ENCODE measurements at regions not wholly inside any gene's neighbourhood (a gene's known extent, or its start where the extent isn't known, plus 50 kb on each side); places are given as distances from the start of the nearest gene placed in this dataset.

DNA sequence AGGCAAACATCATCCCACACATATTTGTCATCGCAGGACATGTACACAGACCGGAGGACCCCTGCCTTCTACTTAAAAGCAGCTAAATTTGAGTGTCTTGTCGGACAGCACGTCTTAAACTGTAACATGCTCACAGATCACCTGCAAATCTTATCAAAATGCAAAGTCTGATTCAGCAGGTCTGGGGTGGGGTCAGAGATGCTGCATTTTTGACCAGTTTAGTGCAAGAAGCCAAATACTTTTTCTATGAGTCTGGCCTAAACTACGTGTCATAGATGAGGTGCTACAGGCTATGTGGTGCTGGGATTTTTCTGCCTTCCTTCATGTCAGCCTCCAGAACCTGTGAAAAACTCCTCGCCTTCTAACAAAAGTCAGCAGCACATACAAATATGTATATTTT is 178.8 kb upstream of the LHX5 start:
- H3K9me3 Mint-ChIP-seq (ENCODE audit: unreplicated experiment), result peaks cover 5% of the 10 kb centered on the region
- TF ChIP-seq, protein P1, sequence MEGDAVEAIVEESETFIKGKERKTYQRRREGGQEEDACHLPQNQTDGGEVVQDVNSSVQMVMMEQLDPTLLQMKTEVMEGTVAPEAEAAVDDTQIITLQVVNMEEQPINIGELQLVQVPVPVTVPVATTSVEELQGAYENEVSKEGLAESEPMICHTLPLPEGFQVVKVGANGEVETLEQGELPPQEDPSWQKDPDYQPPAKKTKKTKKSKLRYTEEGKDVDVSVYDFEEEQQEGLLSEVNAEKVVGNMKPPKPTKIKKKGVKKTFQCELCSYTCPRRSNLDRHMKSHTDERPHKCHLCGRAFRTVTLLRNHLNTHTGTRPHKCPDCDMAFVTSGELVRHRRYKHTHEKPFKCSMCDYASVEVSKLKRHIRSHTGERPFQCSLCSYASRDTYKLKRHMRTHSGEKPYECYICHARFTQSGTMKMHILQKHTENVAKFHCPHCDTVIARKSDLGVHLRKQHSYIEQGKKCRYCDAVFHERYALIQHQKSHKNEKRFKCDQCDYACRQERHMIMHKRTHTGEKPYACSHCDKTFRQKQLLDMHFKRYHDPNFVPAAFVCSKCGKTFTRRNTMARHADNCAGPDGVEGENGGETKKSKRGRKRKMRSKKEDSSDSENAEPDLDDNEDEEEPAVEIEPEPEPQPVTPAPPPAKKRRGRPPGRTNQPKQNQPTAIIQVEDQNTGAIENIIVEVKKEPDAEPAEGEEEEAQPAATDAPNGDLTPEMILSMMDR (IDR thresholded peaks at IDR 0.05), result no peak
- no peaks in the 10 kb centered on the region for H3K36me3 Mint-ChIP-seq (ENCODE audit: unreplicated experiment)
- no peak for DNase-seq (ENCODE audit: extremely low spot score, unreplicated experiment)
- no peaks in the 10 kb centered on the region for H3K4me1 Mint-ChIP-seq (ENCODE audit: unreplicated experiment)
- no peak overlapping the region for H3K27ac Mint-ChIP-seq (ENCODE audit: unreplicated experiment)
- H3K27me3 Mint-ChIP-seq (ENCODE audit: unreplicated experiment), result peaks cover 13% of the 10 kb centered on the region
- no peak overlapping the region for H3K4me3 Mint-ChIP-seq (ENCODE audit: unreplicated experiment)

DNA sequence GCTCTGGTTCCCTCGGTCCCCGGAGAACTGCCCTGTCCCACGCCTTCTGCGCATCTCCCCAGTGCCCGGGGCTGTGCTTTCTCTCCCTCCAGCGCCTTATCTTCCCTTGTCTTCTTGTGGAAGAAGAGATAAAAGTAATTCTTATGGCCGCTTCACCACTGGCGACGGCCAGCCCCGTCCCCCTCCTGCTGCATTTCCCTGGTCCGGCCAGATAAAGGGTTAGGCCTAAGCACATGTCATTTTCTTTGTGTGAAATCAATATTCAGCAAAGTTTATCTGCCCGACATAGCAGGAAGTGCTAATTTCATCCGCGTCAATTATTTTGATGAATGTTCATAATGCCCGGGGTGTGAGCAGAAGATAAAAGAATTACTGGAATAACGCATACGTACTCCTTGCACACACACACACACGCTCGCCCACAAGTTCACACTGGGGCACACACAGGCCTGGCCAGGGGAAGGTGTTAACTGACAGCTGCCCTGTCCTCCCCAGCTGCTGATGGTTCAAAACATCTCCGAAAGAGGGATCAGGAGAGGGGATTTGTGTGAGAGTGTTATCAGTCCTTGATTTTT is 177.7 kb upstream of the LHX5 start:
- Mint-ChIP-seq H3K36me3 (ENCODE audit: unreplicated experiment) (no peaks in the 10 kb centered on the region), H3K27me3 (ENCODE audit: unreplicated experiment) (peaks cover 20% of the 10 kb centered on the region), H3K4me1 (ENCODE audit: unreplicated experiment) (no peaks in the 10 kb centered on the region), H3K4me3 (ENCODE audit: unreplicated experiment) (no peak overlapping the region), H3K9me3 (ENCODE audit: unreplicated experiment) (peaks cover 5% of the 10 kb centered on the region), H3K27ac (ENCODE audit: unreplicated experiment) (no peak overlapping the region)
- DNase-seq (ENCODE audit: extremely low spot score, unreplicated experiment), result no peak
- TF ChIP-seq, protein P1 (IDR thresholded peaks at IDR 0.05), result no peak

DNA sequence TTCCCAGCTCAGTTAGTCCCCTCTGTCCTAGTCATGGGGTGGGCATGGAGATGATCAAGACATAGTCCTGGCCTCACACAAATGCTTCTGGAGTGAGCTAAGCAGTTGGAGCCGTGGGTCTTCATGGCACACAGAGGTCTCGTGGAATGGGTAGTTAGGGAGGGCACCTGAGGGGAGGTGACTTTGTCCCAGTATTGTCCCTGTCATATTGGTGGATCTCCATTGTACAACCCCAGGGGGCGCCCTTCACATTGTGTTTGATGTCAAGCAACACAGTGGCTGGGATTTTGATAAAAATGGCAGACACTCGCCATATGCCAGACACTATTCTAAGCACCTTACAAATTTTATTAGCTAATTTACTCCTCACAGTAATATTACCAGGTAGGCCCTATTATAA is 175.4 kb upstream of the LHX5 start:
- Mint-ChIP-seq H3K36me3 (ENCODE audit: unreplicated experiment) (no peaks in the 10 kb centered on the region), H3K4me1 (ENCODE audit: unreplicated experiment) (no peaks in the 10 kb centered on the region), H3K4me3 (ENCODE audit: unreplicated experiment) (no peak overlapping the region), H3K27ac (ENCODE audit: unreplicated experiment) (no peak overlapping the region), H3K27me3 (ENCODE audit: unreplicated experiment) (peaks cover 20% of the 10 kb centered on the region), H3K9me3 (ENCODE audit: unreplicated experiment) (no peaks in the 10 kb centered on the region)
- TF ChIP-seq, protein P1 (IDR thresholded peaks at IDR 0.05), result no peak
- DNase-seq (ENCODE audit: extremely low spot score, unreplicated experiment), result no peak

DNA sequence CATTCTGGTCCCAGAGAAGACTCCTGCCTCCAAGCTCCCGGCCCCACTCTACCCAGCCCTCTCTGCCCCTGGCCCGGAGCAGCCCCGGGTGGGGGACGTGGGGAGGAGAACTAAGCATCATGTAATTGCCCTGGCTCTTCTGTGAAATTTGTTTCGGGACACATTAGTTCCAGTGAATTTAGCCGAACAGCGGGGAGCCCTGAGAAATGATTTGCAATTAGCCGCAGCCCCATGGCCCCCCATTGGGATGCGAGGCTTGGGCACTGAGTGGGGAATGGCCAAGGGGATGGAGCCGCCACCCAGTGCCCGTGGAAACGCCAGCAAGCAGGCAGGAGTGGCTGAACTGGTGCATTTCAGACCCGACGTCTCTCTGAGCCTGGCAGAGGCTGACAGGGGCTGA is 173.9 kb upstream of the LHX5 start:
- Mint-ChIP-seq H3K36me3 (ENCODE audit: unreplicated experiment) (no peaks in the 10 kb centered on the region), H3K4me1 (ENCODE audit: unreplicated experiment) (no peaks in the 10 kb centered on the region), H3K4me3 (ENCODE audit: unreplicated experiment) (no peak overlapping the region), H3K27ac (ENCODE audit: unreplicated experiment) (no peak overlapping the region), H3K27me3 (ENCODE audit: unreplicated experiment) (peaks cover 30% of the 10 kb centered on the region), H3K9me3 (ENCODE audit: unreplicated experiment) (no peaks in the 10 kb centered on the region)
- DNase-seq (ENCODE audit: extremely low spot score, unreplicated experiment), result no peak
- TF ChIP-seq, protein P1 (IDR thresholded peaks at IDR 0.05), result no peak

DNA sequence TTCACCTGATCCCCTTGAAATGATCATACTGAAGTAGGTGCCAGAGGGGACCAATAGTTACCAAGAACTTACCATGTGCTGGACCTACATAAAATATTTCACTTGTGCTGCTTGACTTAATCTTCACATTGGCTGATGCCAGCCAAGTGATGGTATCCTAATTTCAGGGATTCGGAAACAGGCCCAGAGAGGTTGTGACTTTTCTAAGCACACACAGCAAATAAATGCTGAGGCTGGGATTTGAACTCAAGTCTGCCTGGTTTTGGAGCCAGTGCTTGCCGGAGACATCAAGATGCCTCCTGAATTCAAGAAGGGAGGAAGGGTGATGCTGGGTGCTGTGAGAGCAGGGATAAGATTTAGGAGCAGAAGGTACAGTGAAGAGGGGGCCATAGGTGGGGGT is 173.5 kb upstream of the LHX5 start:
- no peak overlapping the region for H3K27ac Mint-ChIP-seq (ENCODE audit: unreplicated experiment)
- no peak for DNase-seq (ENCODE audit: extremely low spot score, unreplicated experiment)
- no peaks in the 10 kb centered on the region for H3K36me3 Mint-ChIP-seq (ENCODE audit: unreplicated experiment)
- no peak overlapping the region for H3K4me3 Mint-ChIP-seq (ENCODE audit: unreplicated experiment)
- no peaks in the 10 kb centered on the region for H3K4me1 Mint-ChIP-seq (ENCODE audit: unreplicated experiment)
- no peaks in the 10 kb centered on the region for H3K9me3 Mint-ChIP-seq (ENCODE audit: unreplicated experiment)
- H3K27me3 Mint-ChIP-seq (ENCODE audit: unreplicated experiment), result peaks cover 30% of the 10 kb centered on the region
- TF ChIP-seq, protein P1 (IDR thresholded peaks at IDR 0.05), result no peak

All from osteocyte (in vitro differentiated cells).